GM18498 (cell line): ENCODE measurements at regions not wholly inside any gene's neighbourhood (a gene's known extent, or its start where the extent isn't known, plus 50 kb on each side); places are given as distances from the start of the nearest gene placed in this dataset.
"Not testable (repeated sequence)": the region's sequence is repeated elsewhere in the genome, so short reads cannot be mapped to it uniquely, and the experiment has no call there.

Experiments used
- ATAC-seq: cut with Tn5 transposase; IDR thresholded peaks from one replicate; pipeline ENCODE4 v1.9.1; 2021; ENCODE audit warnings: mild to moderate bottlenecking, moderate library complexity; ENCODE audit not compliant: unreplicated experiment

GRCh38 chr12:84411031-84411430 lies 501.6 kb downstream of the SLC6A15 start:
- ATAC-seq = no peak

- ATAC-seq = no peak
Observed at GRCh38 chr12:84408936-84409335, 503.7 kb downstream of the SLC6A15 start.

DNA sequence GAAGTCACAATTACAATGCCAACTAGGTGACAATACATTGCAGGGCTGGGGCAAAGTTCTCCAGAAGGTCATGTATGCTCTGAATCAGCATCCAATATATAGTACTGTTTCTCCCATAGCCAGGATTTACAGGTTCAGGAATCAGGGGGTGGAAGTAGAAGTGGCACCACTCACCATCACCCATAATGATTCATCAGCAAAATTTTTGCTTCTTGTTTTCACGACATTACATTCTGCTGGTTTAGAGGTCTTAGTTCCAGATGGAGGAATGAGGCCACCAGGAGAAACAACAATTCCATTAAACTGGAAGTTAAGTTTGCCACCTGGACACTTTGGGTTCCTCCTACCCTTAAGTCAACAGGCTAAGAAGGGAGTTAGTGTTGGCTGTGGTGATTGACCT lies 505.9 kb downstream of the SLC6A15 start:
- not testable (repeated sequence) for ATAC-seq

DNA sequence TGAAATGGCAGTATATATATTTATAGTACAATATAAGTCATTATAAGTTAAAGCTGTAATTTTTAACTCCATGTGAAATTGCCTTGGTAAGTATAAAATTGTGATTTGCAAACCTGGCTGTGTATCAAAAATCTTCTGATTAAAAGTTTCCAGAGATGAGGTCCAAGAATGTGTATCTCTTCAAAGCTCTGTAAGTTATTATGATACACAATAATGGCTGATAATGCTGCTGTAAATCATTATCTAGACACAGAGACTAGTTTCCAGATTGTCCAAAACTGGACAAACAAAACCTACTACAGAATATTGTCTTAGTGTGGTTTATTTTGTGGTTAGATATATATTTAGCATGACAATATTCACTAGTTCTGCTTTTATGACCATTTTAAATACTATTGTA lies 514.8 kb downstream of the SLC6A15 start:
- no peak for ATAC-seq

DNA sequence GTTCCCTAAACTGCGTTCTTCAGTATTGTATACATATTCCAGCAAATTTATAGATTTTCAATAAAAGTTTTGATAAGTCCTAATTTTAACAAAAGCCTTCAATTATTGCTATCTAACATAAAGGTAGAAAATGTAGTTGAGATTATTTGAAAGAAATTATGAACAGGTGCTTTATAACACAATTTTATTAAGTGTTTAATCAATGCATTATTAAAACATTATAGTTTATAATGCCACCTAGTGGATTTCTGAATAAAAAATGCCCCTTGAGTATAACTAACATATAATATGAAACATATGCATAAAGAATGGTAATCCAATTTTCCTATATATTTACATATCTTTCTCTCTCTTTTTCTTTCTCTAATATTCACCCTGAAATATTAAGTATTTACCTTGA lies 515.3 kb downstream of the SLC6A15 start:
- no peak for ATAC-seq

DNA sequence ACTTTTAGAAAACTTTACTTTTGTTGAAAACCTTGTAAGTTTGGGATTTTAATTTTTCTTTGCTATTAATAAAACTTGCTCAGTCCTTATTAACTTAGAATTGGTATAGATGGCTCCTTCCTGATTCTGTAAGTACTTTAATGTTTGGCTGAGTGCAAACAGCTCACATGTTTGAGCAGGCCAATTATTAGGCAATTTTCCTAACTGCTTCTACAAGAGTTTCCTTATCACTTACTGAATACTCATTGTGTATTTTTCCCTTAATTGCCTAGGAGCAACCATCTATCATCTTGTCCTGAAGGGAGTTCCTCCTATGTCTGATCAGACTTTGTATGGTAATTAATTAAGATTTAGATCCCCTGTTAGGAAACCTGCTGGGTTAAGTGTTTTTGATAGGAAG lies 521.4 kb downstream of the SLC6A15 start:
- not testable (repeated sequence) for ATAC-seq

GRCh38 chr12:84384384-84384783 lies 528.2 kb downstream of the SLC6A15 start:
- ATAC-seq = no peak

DNA sequence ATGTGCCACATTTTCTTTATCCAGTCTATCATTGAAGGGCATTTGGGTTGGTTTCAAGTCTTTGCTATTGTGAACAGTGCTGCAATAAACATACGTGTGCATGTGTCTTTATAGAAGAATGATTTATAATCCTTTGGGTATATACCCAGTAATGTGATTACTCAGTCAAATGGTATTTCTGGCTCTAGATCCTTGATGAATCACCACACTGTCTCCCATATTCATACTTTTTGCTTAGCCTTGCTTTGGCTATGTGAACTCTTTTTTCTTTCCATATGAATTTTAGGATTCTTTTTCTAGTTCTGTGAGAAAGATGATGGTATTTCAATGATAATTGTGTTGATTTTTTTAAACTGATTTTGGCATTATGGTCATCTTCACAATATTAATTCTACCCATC lies 530.1 kb downstream of the SLC6A15 start:
- not testable (repeated sequence) for ATAC-seq

GRCh38 chr12:84376320-84376719 lies 536.3 kb downstream of the SLC6A15 start:
- ATAC-seq = no peak

GRCh38 chr12:84375449-84376170 lies 537.0 kb downstream of the SLC6A15 start:
- no peak for ATAC-seq

GRCh38 chr12:84362552-84362897 lies 550.1 kb downstream of the SLC6A15 start:
- no peak for ATAC-seq

- no peak for ATAC-seq
Observed at GRCh38 chr12:84361651-84362551, 550.7 kb downstream of the SLC6A15 start.

DNA sequence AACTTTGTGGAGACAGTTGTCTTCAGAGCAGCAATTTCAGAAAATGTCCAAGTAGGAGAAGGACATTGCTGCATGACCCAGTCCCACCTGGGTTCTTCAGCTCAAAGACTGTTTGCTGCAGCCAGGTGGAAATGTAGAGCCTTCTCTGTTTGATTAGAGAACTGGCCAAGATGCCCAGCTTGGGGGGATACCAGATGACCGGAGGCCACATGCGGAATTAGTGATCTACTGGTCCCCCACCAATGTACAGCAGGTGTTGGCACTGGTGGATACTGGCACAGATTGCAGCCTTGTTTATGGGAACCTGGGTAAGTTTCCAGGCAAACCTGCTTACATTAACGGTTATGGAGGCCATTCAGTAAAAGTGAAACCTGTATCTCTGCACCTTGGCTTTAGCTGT lies 555.3 kb downstream of the SLC6A15 start:
- no peak for ATAC-seq

DNA sequence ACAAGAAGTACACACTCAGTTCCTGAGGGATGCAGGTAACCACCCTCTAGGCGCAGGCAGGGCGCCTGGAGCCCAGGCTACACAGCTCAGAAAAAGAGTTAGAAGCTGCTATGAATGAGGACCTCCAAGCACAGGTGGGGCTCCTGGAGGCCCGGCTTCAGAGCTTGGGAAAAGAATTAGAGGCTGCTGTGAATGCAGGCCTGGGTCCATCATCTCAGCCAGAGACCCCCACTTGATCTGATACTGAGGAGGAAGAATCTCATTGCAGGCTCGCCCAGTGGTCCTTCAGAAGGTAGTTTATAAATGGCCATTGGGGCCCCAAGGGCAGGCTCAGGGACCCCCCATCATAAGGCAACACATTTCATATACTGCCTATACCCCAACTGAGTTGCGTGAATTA lies 556.4 kb downstream of the SLC6A15 start:
- ATAC-seq = no peak

DNA sequence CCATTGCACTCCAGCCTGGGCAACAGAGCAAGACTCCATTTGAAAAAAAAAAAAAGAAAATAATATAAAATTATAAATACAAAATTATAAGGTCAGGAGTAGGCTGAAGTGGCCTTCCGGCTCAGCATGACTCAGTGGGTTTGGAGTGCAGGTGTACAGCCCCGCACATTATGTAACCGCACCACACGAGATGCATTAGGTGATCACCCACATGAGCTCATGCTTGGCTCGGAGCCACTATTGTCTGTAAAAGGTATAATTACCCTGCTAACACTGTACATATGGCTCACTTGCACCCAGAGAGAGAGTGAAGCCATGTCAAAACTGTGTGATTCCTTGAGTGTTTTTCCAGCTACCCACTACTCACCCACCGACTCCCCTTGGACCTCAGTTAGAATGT lies 557.0 kb downstream of the SLC6A15 start:
- ATAC-seq = no peak

GRCh38 chr12:84348582-84348981 lies 564.0 kb downstream of the SLC6A15 start:
- no peak for ATAC-seq

GRCh38 chr12:84341467-84342193 lies 571.0 kb downstream of the SLC6A15 start:
- ATAC-seq = no peak

GRCh38 chr12:84336231-84336630 lies 576.4 kb downstream of the SLC6A15 start:
- ATAC-seq = no peak

DNA sequence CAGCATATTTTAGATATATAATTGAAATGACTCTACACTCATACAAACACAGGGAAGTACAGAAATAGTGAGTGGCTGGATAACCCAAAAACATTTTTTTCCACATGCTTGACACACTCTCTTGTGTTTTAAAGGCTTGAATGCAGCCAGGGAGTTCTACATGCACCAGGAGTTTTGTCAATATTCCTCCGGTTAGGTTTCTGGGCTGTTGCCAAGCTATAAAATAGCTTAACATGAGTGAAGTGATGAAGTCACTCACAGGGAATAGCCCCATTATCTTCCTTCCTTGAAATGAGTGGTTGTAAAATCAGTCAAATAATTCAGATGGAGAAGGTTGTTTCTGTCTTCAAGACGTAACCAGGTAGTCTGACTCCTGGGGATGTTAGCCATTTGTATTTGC lies 582.7 kb downstream of the SLC6A15 start:
- ATAC-seq = no peak

- no peak for ATAC-seq
Observed at GRCh38 chr12:84315926-84316325, 596.7 kb downstream of the SLC6A15 start.

DNA sequence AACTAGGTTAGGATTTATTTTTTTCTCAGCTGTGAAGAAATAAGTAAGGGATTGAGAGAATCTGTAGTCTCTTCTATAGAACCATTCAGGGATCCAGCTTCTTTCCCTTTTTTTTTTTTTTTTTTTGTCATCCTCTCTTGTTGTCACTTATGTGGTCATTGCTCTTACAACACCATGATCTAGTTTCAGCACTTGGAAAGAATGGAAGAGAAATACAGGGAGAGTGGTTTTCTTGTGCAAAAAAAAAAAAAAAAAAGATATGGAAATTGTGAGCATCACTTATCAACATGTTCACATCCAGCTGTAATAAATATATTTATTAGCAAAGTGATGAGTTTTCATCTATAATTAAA lies 599.3 kb downstream of the SLC6A15 start:
- ATAC-seq = no peak

DNA sequence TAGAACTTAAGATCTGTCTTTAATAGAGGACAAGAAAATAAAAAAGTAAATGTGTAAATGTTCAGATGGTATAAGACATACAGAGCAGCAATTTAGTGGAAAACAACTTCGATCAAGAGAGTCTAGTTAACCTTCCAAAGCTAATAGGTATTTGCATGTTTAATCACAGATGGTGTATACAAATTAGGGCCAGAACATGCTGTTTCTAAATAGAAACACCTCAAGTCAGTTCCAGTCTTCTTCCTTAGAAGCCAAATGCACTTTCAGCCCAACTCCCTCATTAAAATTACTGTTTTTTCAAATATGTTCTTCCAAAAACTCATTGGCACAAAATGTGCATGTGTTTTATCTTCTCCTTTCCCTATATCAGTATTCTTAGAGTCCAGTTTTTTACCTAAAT lies 604.4 kb downstream of the SLC6A15 start:
- no peak for ATAC-seq
